GM23338 (cell line): ENCODE measurements at regions not wholly inside any gene's neighbourhood (a gene's known extent, or its start where the extent isn't known, plus 50 kb on each side); places are given as distances from the start of the nearest gene placed in this dataset.

Source experiments
- ATAC-seq: fragments of 200-7000 bp; cut with Tn5 transposase; 3 replicates; pipeline ENCODE4 v1.9.1; 2020
- DNase-seq: peaks from one replicate; pipeline ENCODE4 v3.0.0-alpha.2; 2015; ENCODE audit warnings: low spot score
- H2AFZ ChIP-seq: fragments of 200-600 bp; sonication (generic); 2 replicates; pipeline ENCODE4 v1.8.0; 2016; ENCODE audit warnings: antibody characterized with exemption, mild to moderate bottlenecking, moderate library complexity
- H3F3A ChIP-seq: fragments of 200-600 bp; sonication (generic); replicated peaks from 2 replicates; pipeline ENCODE4 v1.8.0; 2017; ENCODE audit warnings: antibody characterized with exemption, mixed run types, low read depth
- H3K27ac ChIP-seq: fragments of 200-600 bp; sonication (generic); 2 replicates; pipeline ENCODE4 v1.6.1; 2016; ENCODE audit warnings: low read depth
- H3K27me3 ChIP-seq: fragments of 200-600 bp; sonication (generic); 2 replicates; pipeline ENCODE4 v1.8.0; 2016; ENCODE audit warnings: mild to moderate bottlenecking, mixed run types, moderate library complexity; ENCODE audit not compliant: insufficient read depth
- H3K36me3 ChIP-seq: fragments of 200-600 bp; sonication (generic); 2 replicates; pipeline ENCODE4 v1.8.0; 2016; ENCODE audit warnings: mild to moderate bottlenecking; ENCODE audit not compliant: insufficient read depth
- H3K4me1 ChIP-seq: fragments of 200-600 bp; sonication (generic); 2 replicates; pipeline ENCODE4 v1.8.0; 2016; ENCODE audit warnings: mild to moderate bottlenecking, moderate library complexity; ENCODE audit not compliant: insufficient read depth
- H3K4me2 ChIP-seq: fragments of 200-600 bp; sonication (generic); 2 replicates; pipeline ENCODE4 v1.7.1; 2017; ENCODE audit warnings: mixed run types
- H3K4me3 ChIP-seq: fragments of 200-600 bp; sonication (generic); 2 replicates; pipeline ENCODE4 v1.6.1; 2016; ENCODE audit warnings: mixed run types
- H3K79me2 ChIP-seq: fragments of 200-600 bp; sonication (generic); replicated peaks from 2 replicates; pipeline ENCODE4 v1.8.0; 2017; ENCODE audit warnings: mild to moderate bottlenecking; ENCODE audit not compliant: insufficient read depth
- H3K9me2 ChIP-seq: fragments of 200-600 bp; sonication (generic); 2 replicates; pipeline ENCODE4 v1.8.0; 2017; ENCODE audit not compliant: insufficient read depth
- H4K20me1 ChIP-seq: fragments of 200-600 bp; sonication (generic); replicated peaks from 2 replicates; pipeline ENCODE4 v1.8.0; 2017; ENCODE audit warnings: mild to moderate bottlenecking; ENCODE audit not compliant: insufficient read depth
- H3K27ac Mint-ChIP-seq: 2 replicates; pipeline ENCODE4 v1.8.0; 2020; ENCODE audit warnings: inconsistent platforms, mild to moderate bottlenecking, moderate library complexity, mixed read lengths
- H3K27me3 Mint-ChIP-seq: 3 replicates; pipeline ENCODE4 v1.8.0; 2022; ENCODE audit warnings: low read depth, mild to moderate bottlenecking, moderate library complexity, mixed read lengths, inconsistent platforms; ENCODE audit not compliant: insufficient read depth, poor library complexity
- H3K36me3 Mint-ChIP-seq: 3 replicates; pipeline ENCODE4 v1.8.0; 2021; ENCODE audit warnings: low read depth, mild to moderate bottlenecking, inconsistent platforms, moderate library complexity, mixed read lengths
- H3K4me1 Mint-ChIP-seq: 3 replicates; pipeline ENCODE4 v1.8.0; 2020; ENCODE audit warnings: mild to moderate bottlenecking, inconsistent platforms, mixed read lengths
- H3K4me3 Mint-ChIP-seq: 3 replicates; pipeline ENCODE4 v1.8.0; 2021; ENCODE audit warnings: moderate library complexity, mild to moderate bottlenecking, inconsistent platforms, mixed read lengths
- H3K9me3 Mint-ChIP-seq: 3 replicates; pipeline ENCODE4 v1.8.0; 2020; ENCODE audit warnings: moderate library complexity, mild to moderate bottlenecking, inconsistent platforms, mixed read lengths
- CREB1 ChIP-seq: fragments of 250-450 bp; sonication (Bioruptor Pico); IDR thresholded peaks from 2 replicates; pipeline ENCODE4 v1.5.0; 2020; ENCODE audit warnings: low read depth, mild to moderate bottlenecking, moderate library complexity
- ETS1 ChIP-seq: IDR thresholded peaks from 2 replicates; pipeline ENCODE4 v1.6.1; 2016; ENCODE audit warnings: antibody characterized with exemption
- EZH2 ChIP-seq: fragments of 200-600 bp; sonication (generic); IDR thresholded peaks from one replicate; pipeline ENCODE4 v1.8.0; 2017; ENCODE audit warnings: antibody characterized with exemption, mild to moderate bottlenecking, low read depth; ENCODE audit not compliant: unreplicated experiment
- EZH2phosphoT487 ChIP-seq: fragments of 200-600 bp; sonication (generic); IDR thresholded peaks from one replicate; pipeline ENCODE4 v1.8.1; 2018; ENCODE audit warnings: antibody characterized with exemption; ENCODE audit not compliant: unreplicated experiment
- JUNB ChIP-seq: IDR thresholded peaks from one replicate; pipeline ENCODE4 v1.6.1; 2016; ENCODE audit warnings: antibody characterized with exemption; ENCODE audit not compliant: unreplicated experiment
- NANOG ChIP-seq: IDR thresholded peaks from 2 replicates; pipeline ENCODE4 v1.6.1; 2016; ENCODE audit warnings: antibody characterized with exemption, borderline replicate concordance
- POLR2AphosphoS5 ChIP-seq: IDR thresholded peaks from 2 replicates; pipeline ENCODE4 v1.6.1; 2016; ENCODE audit warnings: antibody characterized with exemption, low read depth
- REST ChIP-seq: IDR thresholded peaks from one replicate; pipeline ENCODE4 v1.6.1; 2018; ENCODE audit warnings: antibody characterized with exemption; ENCODE audit not compliant: unreplicated experiment
- STAT1 ChIP-seq: IDR thresholded peaks from one replicate; pipeline ENCODE4 v1.6.1; 2016; ENCODE audit warnings: antibody characterized with exemption; ENCODE audit not compliant: unreplicated experiment
- ZNF114 ChIP-seq: fragments of 250-450 bp; sonication (Bioruptor Pico); IDR thresholded peaks from 2 replicates; pipeline ENCODE4 v1.5.0; 2020; ENCODE audit warnings: mild to moderate bottlenecking, moderate library complexity
- ZNF331 ChIP-seq: fragments of 250-450 bp; sonication (Bioruptor Pico); IDR thresholded peaks from 2 replicates; pipeline ENCODE4 v1.5.0; 2020; ENCODE audit warnings: low read depth, mild to moderate bottlenecking, moderate library complexity
- TF ChIP-seq, protein P1 (sequence below): fragments of 250-450 bp; sonication (Bioruptor Pico); IDR thresholded peaks from 2 replicates; pipeline ENCODE4 v1.5.0; 2020; ENCODE audit warnings: mild to moderate bottlenecking, moderate library complexity
- TF ChIP-seq, protein P2 (sequence below), 2 experiments: fragments of 200-600 bp in 1 of 2; sonication (generic) in 1 of 2; conservative IDR thresholded peaks; 2 replicates each; pipeline versions ENCODE4 v1.5.1 to v1.6.1; 2016 to 2017; ENCODE audit warnings: antibody characterized with exemption in 2 of 2, low read depth in 2 of 2, mild to moderate bottlenecking in 2 of 2, moderate library complexity in 1 of 2

DNA sequence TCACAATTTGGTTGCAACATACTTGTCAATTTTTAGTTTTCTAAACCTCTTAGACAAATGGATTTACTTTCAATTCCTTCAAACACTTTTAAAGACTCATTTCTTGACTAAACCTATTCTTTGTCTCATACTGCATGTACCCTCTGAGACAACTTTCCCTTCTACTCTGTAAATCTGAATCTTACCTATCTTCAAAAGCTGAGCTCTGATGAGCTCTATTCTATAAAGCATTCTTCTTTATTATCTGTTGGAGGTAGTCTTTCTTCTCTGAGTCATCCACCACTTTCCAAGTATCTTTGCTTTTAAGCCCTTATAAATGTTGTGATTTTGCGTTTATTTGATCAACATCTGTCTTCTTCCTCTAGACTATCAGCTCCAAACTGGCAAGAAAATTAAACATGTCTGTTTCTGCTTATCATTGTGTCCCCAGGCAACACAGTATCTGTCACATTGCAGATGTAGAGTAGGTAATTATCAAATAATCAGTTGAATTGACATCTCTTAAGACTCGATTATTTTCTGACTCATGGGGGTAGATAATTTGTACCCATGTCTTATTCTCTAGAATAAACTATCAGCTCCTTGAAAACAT lies 265.6 kb upstream of the FAR2 start:
- no peak for ATAC-seq
- Histone ChIP-seq H3K36me3 (no peaks in the 10 kb centered on the region), H3F3A (no peaks in the 10 kb centered on the region), H3K9me2 (peaks cover 4% of the 10 kb centered on the region; the same call in 1 of the 2 replicates), H4K20me1 (no peaks in the 10 kb centered on the region), H3K79me2 (no peaks in the 10 kb centered on the region), H2AFZ (no peak overlapping the region), H3K4me3 (no peak overlapping the region), H3K4me2 (no peak overlapping the region), H3K27me3 (no peaks in the 10 kb centered on the region), H3K4me1 (no peaks in the 10 kb centered on the region), H3K27ac (no peak overlapping the region)
- Mint-ChIP-seq H3K4me1 (no peaks in the 10 kb centered on the region), H3K36me3 (no peaks in the 10 kb centered on the region), H3K27me3 (no peaks in the 10 kb centered on the region), H3K4me3 (no peak overlapping the region), H3K27ac (no peak overlapping the region), H3K9me3 (no peaks in the 10 kb centered on the region)
- TF ChIP-seq REST (no peak), ZNF331 (CRISPR knock-in tag) (no peak), ETS1 (no peak), STAT1 (no peak), CREB1 (CRISPR knock-in tag) (no peak), NANOG (no peak), ZNF114 (CRISPR knock-in tag) (no peak), EZH2phosphoT487 (no peak), JUNB (no peak), EZH2 (no peak), POLR2AphosphoS5 (no peak)
- TF ChIP-seq, protein P1, sequence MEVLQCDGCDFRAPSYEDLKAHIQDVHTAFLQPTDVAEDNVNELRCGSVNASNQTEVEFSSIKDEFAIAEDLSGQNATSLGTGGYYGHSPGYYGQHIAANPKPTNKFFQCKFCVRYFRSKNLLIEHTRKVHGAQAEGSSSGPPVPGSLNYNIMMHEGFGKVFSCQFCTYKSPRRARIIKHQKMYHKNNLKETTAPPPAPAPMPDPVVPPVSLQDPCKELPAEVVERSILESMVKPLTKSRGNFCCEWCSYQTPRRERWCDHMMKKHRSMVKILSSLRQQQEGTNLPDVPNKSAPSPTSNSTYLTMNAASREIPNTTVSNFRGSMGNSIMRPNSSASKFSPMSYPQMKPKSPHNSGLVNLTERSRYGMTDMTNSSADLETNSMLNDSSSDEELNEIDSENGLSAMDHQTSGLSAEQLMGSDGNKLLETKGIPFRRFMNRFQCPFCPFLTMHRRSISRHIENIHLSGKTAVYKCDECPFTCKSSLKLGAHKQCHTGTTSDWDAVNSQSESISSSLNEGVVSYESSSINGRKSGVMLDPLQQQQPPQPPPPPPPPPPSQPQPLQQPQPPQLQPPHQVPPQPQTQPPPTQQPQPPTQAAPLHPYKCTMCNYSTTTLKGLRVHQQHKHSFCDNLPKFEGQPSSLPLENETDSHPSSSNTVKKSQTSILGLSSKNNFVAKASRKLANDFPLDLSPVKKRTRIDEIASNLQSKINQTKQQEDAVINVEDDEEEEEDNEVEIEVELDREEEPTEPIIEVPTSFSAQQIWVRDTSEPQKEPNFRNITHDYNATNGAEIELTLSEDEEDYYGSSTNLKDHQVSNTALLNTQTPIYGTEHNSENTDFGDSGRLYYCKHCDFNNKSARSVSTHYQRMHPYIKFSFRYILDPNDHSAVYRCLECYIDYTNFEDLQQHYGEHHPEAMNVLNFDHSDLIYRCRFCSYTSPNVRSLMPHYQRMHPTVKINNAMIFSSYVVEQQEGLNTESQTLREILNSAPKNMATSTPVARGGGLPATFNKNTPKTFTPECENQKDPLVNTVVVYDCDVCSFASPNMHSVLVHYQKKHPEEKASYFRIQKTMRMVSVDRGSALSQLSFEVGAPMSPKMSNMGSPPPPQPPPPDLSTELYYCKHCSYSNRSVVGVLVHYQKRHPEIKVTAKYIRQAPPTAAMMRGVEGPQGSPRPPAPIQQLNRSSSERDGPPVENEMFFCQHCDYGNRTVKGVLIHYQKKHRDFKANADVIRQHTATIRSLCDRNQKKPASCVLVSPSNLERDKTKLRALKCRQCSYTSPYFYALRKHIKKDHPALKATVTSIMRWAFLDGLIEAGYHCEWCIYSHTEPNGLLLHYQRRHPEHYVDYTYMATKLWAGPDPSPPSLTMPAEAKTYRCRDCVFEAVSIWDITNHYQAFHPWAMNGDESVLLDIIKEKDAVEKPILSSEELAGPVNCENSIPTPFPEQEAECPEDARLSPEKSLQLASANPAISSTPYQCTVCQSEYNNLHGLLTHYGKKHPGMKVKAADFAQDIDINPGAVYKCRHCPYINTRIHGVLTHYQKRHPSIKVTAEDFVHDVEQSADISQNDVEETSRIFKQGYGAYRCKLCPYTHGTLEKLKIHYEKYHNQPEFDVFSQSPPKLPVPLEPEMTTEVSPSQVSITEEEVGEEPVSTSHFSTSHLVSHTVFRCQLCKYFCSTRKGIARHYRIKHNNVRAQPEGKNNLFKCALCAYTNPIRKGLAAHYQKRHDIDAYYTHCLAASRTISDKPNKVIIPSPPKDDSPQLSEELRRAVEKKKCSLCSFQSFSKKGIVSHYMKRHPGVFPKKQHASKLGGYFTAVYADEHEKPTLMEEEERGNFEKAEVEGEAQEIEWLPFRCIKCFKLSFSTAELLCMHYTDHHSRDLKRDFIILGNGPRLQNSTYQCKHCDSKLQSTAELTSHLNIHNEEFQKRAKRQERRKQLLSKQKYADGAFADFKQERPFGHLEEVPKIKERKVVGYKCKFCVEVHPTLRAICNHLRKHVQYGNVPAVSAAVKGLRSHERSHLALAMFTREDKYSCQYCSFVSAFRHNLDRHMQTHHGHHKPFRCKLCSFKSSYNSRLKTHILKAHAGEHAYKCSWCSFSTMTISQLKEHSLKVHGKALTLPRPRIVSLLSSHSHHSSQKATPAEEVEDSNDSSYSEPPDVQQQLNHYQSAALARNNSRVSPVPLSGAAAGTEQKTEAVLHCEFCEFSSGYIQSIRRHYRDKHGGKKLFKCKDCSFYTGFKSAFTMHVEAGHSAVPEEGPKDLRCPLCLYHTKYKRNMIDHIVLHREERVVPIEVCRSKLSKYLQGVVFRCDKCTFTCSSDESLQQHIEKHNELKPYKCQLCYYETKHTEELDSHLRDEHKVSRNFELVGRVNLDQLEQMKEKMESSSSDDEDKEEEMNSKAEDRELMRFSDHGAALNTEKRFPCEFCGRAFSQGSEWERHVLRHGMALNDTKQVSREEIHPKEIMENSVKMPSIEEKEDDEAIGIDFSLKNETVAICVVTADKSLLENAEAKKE (CRISPR knock-in tag): no peak
- TF ChIP-seq, protein P2, sequence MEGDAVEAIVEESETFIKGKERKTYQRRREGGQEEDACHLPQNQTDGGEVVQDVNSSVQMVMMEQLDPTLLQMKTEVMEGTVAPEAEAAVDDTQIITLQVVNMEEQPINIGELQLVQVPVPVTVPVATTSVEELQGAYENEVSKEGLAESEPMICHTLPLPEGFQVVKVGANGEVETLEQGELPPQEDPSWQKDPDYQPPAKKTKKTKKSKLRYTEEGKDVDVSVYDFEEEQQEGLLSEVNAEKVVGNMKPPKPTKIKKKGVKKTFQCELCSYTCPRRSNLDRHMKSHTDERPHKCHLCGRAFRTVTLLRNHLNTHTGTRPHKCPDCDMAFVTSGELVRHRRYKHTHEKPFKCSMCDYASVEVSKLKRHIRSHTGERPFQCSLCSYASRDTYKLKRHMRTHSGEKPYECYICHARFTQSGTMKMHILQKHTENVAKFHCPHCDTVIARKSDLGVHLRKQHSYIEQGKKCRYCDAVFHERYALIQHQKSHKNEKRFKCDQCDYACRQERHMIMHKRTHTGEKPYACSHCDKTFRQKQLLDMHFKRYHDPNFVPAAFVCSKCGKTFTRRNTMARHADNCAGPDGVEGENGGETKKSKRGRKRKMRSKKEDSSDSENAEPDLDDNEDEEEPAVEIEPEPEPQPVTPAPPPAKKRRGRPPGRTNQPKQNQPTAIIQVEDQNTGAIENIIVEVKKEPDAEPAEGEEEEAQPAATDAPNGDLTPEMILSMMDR (conservative IDR thresholded peaks at IDR 0.05; ENCODE audit: low read depth in 2 of 2): no peak
- no peak for DNase-seq
